ENCODE measurements at regions not wholly inside any gene's neighbourhood (a gene's known extent, or its start where the extent isn't known, plus 50 kb on each side); places are given as distances from the start of the nearest gene placed in this dataset.

DNA sequence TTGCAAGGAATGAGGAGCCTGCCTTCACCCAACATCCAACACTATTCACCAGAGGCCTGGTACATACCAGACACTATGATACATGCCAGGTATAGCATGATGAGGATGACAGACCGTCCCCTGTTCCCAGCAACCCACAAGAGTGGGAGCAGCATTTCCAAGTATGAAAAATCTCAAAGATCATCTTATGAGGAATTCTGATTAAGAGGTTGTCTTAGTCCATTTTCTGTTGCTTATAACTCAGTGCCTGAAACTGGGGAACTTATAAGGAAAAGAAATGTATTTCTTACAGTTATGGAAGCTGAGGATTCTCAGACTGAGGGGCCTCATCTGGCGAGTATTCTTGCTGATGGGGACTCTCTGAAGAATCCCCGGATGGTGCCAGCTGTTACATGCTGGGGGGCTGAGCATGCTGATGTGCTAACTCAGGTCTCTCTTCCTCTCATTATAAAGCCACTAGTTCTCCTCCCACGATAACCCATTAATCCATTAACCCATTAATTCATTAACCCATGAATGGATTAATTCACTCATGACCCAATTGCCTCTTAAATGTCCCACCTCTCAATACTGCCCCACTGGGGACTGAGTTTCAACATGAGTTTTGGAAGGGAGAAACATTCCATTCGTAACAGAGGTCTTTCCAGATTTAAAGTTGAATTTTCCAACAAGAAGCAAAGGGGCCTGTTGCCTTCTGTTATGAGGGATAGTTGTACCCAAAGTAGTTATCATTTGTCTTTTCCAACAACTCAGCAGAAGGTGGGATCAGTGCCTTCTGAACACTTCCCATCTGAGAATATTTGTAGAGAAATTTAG, 173.9 kb downstream of the HERPUD2 start:
- 33 to 59% methylated on average over 4 to 5 of the region's 5 CpGs for WGBS, 2 donors (ENCODE audit: low coverage in 1 of 2)
- Histone ChIP-seq H3K27ac (no peak overlapping the region), H3K4me3 (no peak overlapping the region), H3K27me3 (peaks cover 26% of the 10 kb centered on the region), H3K4me1 (no peaks in the 10 kb centered on the region), H3K9me3 (no peaks in the 10 kb centered on the region), H3K36me3 (no peaks in the 10 kb centered on the region)
- intact Hi-C loops (cut with DNase I; ENCODE audit: low total_unique reads) = no loop called here
- in situ Hi-C loops (cut with MboI; ENCODE audit: low pct_ligation_motif_present in 1 of 4, low pct_unique_long_range_greater_than_20kb in 1 of 4, low sequenced_read_pairs in 3 of 4) = no loop called here
- DNase-seq = no peak
- TF ChIP-seq POLR2AphosphoS5 (IDR thresholded peaks at IDR 0.05) (no peak), POLR2A (IDR thresholded peaks at IDR 0.05) (no peak), EP300 (IDR thresholded peaks at IDR 0.05; ENCODE audit: low read depth) (no peak)
- TF ChIP-seq, protein P1, sequence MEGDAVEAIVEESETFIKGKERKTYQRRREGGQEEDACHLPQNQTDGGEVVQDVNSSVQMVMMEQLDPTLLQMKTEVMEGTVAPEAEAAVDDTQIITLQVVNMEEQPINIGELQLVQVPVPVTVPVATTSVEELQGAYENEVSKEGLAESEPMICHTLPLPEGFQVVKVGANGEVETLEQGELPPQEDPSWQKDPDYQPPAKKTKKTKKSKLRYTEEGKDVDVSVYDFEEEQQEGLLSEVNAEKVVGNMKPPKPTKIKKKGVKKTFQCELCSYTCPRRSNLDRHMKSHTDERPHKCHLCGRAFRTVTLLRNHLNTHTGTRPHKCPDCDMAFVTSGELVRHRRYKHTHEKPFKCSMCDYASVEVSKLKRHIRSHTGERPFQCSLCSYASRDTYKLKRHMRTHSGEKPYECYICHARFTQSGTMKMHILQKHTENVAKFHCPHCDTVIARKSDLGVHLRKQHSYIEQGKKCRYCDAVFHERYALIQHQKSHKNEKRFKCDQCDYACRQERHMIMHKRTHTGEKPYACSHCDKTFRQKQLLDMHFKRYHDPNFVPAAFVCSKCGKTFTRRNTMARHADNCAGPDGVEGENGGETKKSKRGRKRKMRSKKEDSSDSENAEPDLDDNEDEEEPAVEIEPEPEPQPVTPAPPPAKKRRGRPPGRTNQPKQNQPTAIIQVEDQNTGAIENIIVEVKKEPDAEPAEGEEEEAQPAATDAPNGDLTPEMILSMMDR (IDR thresholded peaks at IDR 0.05) = no peak

- WGBS, 2 donors (ENCODE audit: low coverage in 1 of 2) = 35 to 69% methylated on average over 7 to 14 of the region's 14 CpGs
- intact Hi-C loops (cut with DNase I; ENCODE audit: low total_unique reads) (no loop called here), in situ Hi-C loops (cut with MboI; ENCODE audit: low pct_ligation_motif_present in 1 of 4, low pct_unique_long_range_greater_than_20kb in 1 of 4, low sequenced_read_pairs in 3 of 4) (no loop called here)
- H3K27me3 ChIP-seq = peaks cover 26% of the 10 kb centered on the region
- TF ChIP-seq, protein P1 (IDR thresholded peaks at IDR 0.05) = peak; percentile 65 to 84 (median 77)
- no peak for TF ChIP-seq POLR2A (IDR thresholded peaks at IDR 0.05)
- H3K27ac ChIP-seq = no peak overlapping the region
- no peaks in the 10 kb centered on the region for H3K36me3 ChIP-seq
- no peaks in the 10 kb centered on the region for H3K4me1 ChIP-seq
- H3K9me3 ChIP-seq = no peaks in the 10 kb centered on the region
- DNase-seq = peak; percentile 59
- H3K4me3 ChIP-seq = no peak overlapping the region
These were observed 174.7 kb downstream of the HERPUD2 start for GRCh38 chr7:35519971-35520809.

DNA sequence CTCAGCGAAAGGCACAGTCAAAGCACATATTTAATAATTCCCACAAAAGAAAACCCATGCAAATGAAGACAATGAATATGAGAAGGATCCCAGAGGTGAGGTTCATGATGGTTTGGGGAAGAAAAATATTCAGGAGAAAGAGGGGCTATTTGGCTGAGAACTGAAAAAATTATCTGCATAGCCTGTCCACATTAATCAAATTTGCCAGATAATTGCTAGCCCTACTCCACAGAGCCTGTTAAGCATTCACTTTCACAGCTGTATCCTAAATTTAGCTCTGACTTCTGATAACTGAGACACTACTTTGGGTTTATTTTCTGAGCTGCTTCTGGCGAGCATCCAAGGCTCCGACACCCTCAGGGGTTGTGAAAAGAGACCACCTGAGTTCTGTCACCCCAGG, 176.2 kb downstream of the HERPUD2 start:
- Histone ChIP-seq H3K9me3 (no peaks in the 10 kb centered on the region), H3K27ac (no peak overlapping the region), H3K36me3 (no peaks in the 10 kb centered on the region), H3K27me3 (peaks cover 18% of the 10 kb centered on the region), H3K4me3 (no peak overlapping the region), H3K4me1 (no peaks in the 10 kb centered on the region)
- intact Hi-C loops (cut with DNase I; ENCODE audit: low total_unique reads) = no loop called here
- WGBS, 2 donors (ENCODE audit: low coverage in 1 of 2) = 62 to 75% methylated on average over 1 to 3 of the region's 3 CpGs
- no peak for DNase-seq
- in situ Hi-C loops (cut with MboI; ENCODE audit: low pct_ligation_motif_present in 1 of 4, low pct_unique_long_range_greater_than_20kb in 1 of 4, low sequenced_read_pairs in 3 of 4) = no loop called here
- TF ChIP-seq EP300 (IDR thresholded peaks at IDR 0.05; ENCODE audit: low read depth) = no peak
- TF ChIP-seq, protein P1 (IDR thresholded peaks at IDR 0.05) = no peak
- no peak for TF ChIP-seq POLR2A (IDR thresholded peaks at IDR 0.05)
- no peak for TF ChIP-seq POLR2AphosphoS5 (IDR thresholded peaks at IDR 0.05)

GRCh38 chr7:35516498-35516897, 178.4 kb downstream of the HERPUD2 start:
- TF ChIP-seq, protein P1 (IDR thresholded peaks at IDR 0.05) = no peak
- TF ChIP-seq POLR2AphosphoS5 (IDR thresholded peaks at IDR 0.05) = no peak
- no peak for TF ChIP-seq EP300 (IDR thresholded peaks at IDR 0.05; ENCODE audit: low read depth)
- no peak for TF ChIP-seq POLR2A (IDR thresholded peaks at IDR 0.05)
- in situ Hi-C loops (cut with MboI; ENCODE audit: low pct_ligation_motif_present in 1 of 4, low pct_unique_long_range_greater_than_20kb in 1 of 4, low sequenced_read_pairs in 3 of 4) = no loop called here

More at GRCh38 chr7:35516498-35516897, 178.4 kb downstream of the HERPUD2 start:
- Histone ChIP-seq H3K27ac (no peak overlapping the region), H3K9me3 (no peaks in the 10 kb centered on the region), H3K4me1 (no peaks in the 10 kb centered on the region), H3K27me3 (peaks cover 10% of the 10 kb centered on the region), H3K4me3 (no peak overlapping the region), H3K36me3 (no peaks in the 10 kb centered on the region)
- intact Hi-C loops (cut with DNase I; ENCODE audit: low total_unique reads) = no loop called here
- WGBS, 2 donors (ENCODE audit: low coverage in 1 of 2) = 56 to 80% methylated on average over 1 of the region's 1 CpG
- DNase-seq = no peak

Measured in transverse colon (tissue), 4 donors.